K562 (cell line): ENCODE measurements at regions not wholly inside any gene's neighbourhood (a gene's known extent, or its start where the extent isn't known, plus 50 kb on each side); places are given as distances from the start of the nearest gene placed in this dataset.

Experiments
- CBX8 ChIP-seq: fragments of 200-600 bp; sonication (generic); IDR thresholded peaks from 2 replicates; pipeline ENCODE4 v1.6.1; 2012; ENCODE audit warnings: borderline replicate concordance, mixed run types, low read depth, mild to moderate bottlenecking, moderate library complexity, mixed read lengths, low read length, control low read depth, inconsistent platforms; ENCODE audit not compliant: poor library complexity, severe bottlenecking; ENCODE audit errors: extremely low read depth
- CREM ChIP-seq: IDR thresholded peaks from 2 replicates; pipeline ENCODE4 v1.6.1; 2014; ENCODE audit warnings: antibody characterized with exemption, low read depth
- CTCF ChIP-seq, 3 experiments: IDR thresholded peaks in 2 of 3; conservative IDR thresholded peaks in 1 of 3; 2 replicates each; pipeline ENCODE4 v1.5.1; 2011 to 2012; ENCODE audit warnings: low read length in 3 of 3, mild to moderate bottlenecking in 3 of 3, control low read depth in 2 of 3, improper control_type of control experiment in 1 of 3, inconsistent platforms in 1 of 3, low read depth in 1 of 3, mixed read lengths in 1 of 3, moderate library complexity in 1 of 3; ENCODE audit not compliant: insufficient read depth in 2 of 3
- EZH2 ChIP-seq: IDR thresholded peaks from 2 replicates; pipeline ENCODE4 v1.6.1; 2012; ENCODE audit warnings: low read depth, mild to moderate bottlenecking, inconsistent platforms, low read length, borderline replicate concordance
- LEF1 ChIP-seq: fragments of 450-650 bp; IDR thresholded peaks from 2 replicates; pipeline ENCODE4 v1.6.1; 2016; ENCODE audit warnings: mild to moderate bottlenecking
- MXI1 ChIP-seq: IDR thresholded peaks from 2 replicates; pipeline ENCODE4 v1.6.1; 2011; ENCODE audit warnings: low read depth, mild to moderate bottlenecking, improper control_type of control experiment, low read length
- RAD21 ChIP-seq, 2 experiments: fragments of 250-450 bp in 1 of 2; fragments of 450-650 bp in 1 of 2; sonication (Bioruptor Pico) in 1 of 2; formaldehyde crosslinking in 1 of 2; IDR thresholded peaks in 1 of 2; conservative IDR thresholded peaks in 1 of 2; 2 replicates each; pipeline versions ENCODE4 v1.4.0 to v1.8.0; 2020 to 2022; ENCODE audit warnings: mild to moderate bottlenecking in 2 of 2, moderate library complexity in 1 of 2
- RBM17 ChIP-seq: fragments of 200-400 bp; formaldehyde crosslinking; IDR thresholded peaks from 2 replicates; pipeline ENCODE4 v1.6.1; 2017; ENCODE audit warnings: low read depth, mild to moderate bottlenecking, low read length, borderline replicate concordance
- RFX5 ChIP-seq: IDR thresholded peaks from 2 replicates; pipeline ENCODE4 v1.6.1; 2011; ENCODE audit warnings: low read depth, mild to moderate bottlenecking, improper control_type of control experiment, low read length
- RNF2 ChIP-seq: sonication (generic); IDR thresholded peaks from 2 replicates; pipeline ENCODE4 v1.6.1; 2016
- TAF1 ChIP-seq: IDR thresholded peaks from 2 replicates; pipeline ENCODE4 v1.6.1; 2011; ENCODE audit warnings: mild to moderate bottlenecking, low read length, moderate library complexity; ENCODE audit not compliant: insufficient read depth, control insufficient read depth, severe bottlenecking; ENCODE audit errors: extremely low read depth
- TCF7L2 ChIP-seq: fragments of 150-350 bp; IDR thresholded peaks from 2 replicates; pipeline ENCODE4 v1.6.1; 2016; ENCODE audit warnings: low read depth, mild to moderate bottlenecking, low read length, moderate library complexity
- THAP12 ChIP-seq: fragments of 250-450 bp; sonication (Bioruptor Pico); IDR thresholded peaks from 2 replicates; pipeline ENCODE4 v1.9.0; 2021; ENCODE audit warnings: mild to moderate bottlenecking, inconsistent platforms
- USF1 ChIP-seq: sonication (generic); formaldehyde crosslinking; IDR thresholded peaks from 2 replicates; pipeline ENCODE4 v1.9.0; 2022; ENCODE audit warnings: mild to moderate bottlenecking, missing genetic modification reagents

GRCh38 chr2:16462958-16463357 lies 202.7 kb downstream of the CYRIA start:
- TF ChIP-seq LEF1 (no peak), RNF2 (no peak), THAP12 (CRISPR knock-in tag) (no peak), EZH2 (no peak), RAD21 (CRISPR knock-in tag; conservative IDR thresholded peaks at IDR 0.05 in 1 of 2, IDR thresholded peaks at IDR 0.05 in 1 of 2) (no peak), RBM17 (no peak), CTCF (IDR thresholded peaks at IDR 0.05 in 2 of 3, conservative IDR thresholded peaks at IDR 0.05 in 1 of 3; ENCODE audit: insufficient read depth in 2 of 3, low read depth in 1 of 3, low read length in 3 of 3) (no peak), MXI1 (no peak), USF1 (CRISPR knock-in tag) (no peak), CREM (no peak), CBX8 (no peak), RFX5 (no peak), TCF7L2 (no peak), TAF1 (no peak)
